ENCODE measurements at regions not wholly inside any gene's neighbourhood (a gene's known extent, or its start where the extent isn't known, plus 50 kb on each side); places are given as distances from the start of the nearest gene placed in this dataset.

DNA sequence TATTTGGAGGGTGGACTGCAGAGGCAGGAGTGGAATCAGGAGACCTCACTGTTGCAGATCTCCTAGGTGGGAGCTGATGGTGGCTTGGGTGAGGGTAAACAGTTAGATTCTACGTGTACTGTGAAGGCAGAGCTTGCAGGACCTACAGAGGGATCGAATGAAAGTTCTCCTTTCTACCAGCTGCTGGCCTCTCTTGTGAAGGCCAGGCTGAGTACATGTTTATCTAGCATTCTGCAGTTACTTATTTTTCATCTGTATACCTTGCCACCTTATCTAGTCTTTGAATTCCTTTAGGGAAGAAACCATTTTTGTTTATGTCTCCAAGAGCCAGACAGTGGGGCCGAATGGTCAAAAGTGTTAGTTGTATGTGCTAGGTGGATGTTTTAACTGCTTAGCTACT, 57.6 kb downstream of the PTTG1 start:
- Histone ChIP-seq H3K4me3 (no peak overlapping the region), H3K27ac (no peak overlapping the region), H3K4me1 (no peaks in the 10 kb centered on the region), H3K9me3 (no peaks in the 10 kb centered on the region), H3K27me3 (no peaks in the 10 kb centered on the region), H3K36me3 (no peaks in the 10 kb centered on the region)
- DNase-seq (ENCODE audit: extremely low spot score in 2 of 2): no peak
- TF ChIP-seq POLR2A (IDR thresholded peaks at IDR 0.05) (no peak), POLR2AphosphoS5 (IDR thresholded peaks at IDR 0.05; ENCODE audit: insufficient read depth in 1 of 2, low read depth in 1 of 2) (no peak)
- TF ChIP-seq, protein P1, sequence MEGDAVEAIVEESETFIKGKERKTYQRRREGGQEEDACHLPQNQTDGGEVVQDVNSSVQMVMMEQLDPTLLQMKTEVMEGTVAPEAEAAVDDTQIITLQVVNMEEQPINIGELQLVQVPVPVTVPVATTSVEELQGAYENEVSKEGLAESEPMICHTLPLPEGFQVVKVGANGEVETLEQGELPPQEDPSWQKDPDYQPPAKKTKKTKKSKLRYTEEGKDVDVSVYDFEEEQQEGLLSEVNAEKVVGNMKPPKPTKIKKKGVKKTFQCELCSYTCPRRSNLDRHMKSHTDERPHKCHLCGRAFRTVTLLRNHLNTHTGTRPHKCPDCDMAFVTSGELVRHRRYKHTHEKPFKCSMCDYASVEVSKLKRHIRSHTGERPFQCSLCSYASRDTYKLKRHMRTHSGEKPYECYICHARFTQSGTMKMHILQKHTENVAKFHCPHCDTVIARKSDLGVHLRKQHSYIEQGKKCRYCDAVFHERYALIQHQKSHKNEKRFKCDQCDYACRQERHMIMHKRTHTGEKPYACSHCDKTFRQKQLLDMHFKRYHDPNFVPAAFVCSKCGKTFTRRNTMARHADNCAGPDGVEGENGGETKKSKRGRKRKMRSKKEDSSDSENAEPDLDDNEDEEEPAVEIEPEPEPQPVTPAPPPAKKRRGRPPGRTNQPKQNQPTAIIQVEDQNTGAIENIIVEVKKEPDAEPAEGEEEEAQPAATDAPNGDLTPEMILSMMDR (IDR thresholded peaks at IDR 0.05): no peak
- intact Hi-C loops (cut with DNase I): no loop called here

DNA sequence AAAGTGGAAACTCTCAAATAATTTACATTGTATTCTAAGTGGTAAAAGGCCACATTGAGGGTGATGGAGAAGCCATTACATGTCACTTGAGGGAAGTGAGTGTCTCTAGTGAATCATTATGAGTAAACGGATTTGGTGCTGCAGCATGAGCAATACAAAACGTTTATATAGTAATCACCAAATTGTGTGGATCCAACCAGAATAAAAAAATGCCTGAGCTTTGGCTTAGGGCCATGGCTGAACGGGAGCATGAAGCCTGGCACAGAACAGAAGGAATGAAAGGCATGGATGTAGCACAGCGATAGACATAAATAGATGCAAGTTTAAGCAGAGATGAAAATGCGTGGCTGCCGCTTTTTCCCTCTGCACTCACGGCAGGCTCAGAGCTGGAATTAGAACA, 58.3 kb downstream of the PTTG1 start:
- Histone ChIP-seq H3K27me3 (no peaks in the 10 kb centered on the region), H3K27ac (no peak overlapping the region), H3K4me1 (no peaks in the 10 kb centered on the region), H3K4me3 (no peak overlapping the region), H3K36me3 (no peaks in the 10 kb centered on the region), H3K9me3 (no peaks in the 10 kb centered on the region)
- DNase-seq (ENCODE audit: extremely low spot score in 2 of 2): no peak
- intact Hi-C loops (cut with DNase I): no loop called here
- TF ChIP-seq, protein P1 (IDR thresholded peaks at IDR 0.05): no peak
- no peak for TF ChIP-seq POLR2A (IDR thresholded peaks at IDR 0.05)
- TF ChIP-seq POLR2AphosphoS5 (IDR thresholded peaks at IDR 0.05; ENCODE audit: insufficient read depth in 1 of 2, low read depth in 1 of 2): no peak

DNA sequence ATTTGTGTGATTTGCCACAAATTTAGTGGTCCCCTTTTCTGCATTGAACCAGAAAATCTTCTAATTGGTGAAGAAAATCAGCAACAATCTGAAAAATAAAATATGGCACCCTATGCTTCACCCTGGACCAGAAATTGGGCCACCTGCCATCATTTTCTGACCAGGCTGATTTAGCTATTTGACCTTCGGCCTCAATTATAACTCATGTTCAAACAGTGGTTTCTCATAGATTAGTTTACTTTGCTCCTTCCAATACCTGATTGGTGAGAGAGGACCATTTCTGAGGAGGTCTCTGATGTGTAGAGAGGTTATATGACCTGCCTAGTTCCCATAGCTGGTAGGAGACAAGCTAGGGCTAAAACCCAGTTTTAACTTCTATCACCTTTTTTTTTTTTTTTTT, 59.0 kb downstream of the PTTG1 start:
- Histone ChIP-seq H3K9me3 (no peaks in the 10 kb centered on the region), H3K27ac (no peak overlapping the region), H3K4me1 (no peaks in the 10 kb centered on the region), H3K27me3 (no peaks in the 10 kb centered on the region), H3K4me3 (no peak overlapping the region), H3K36me3 (no peaks in the 10 kb centered on the region)
- intact Hi-C loops (cut with DNase I): no loop called here
- no peak for DNase-seq (ENCODE audit: extremely low spot score in 2 of 2)
- TF ChIP-seq POLR2A (IDR thresholded peaks at IDR 0.05) (no peak), POLR2AphosphoS5 (IDR thresholded peaks at IDR 0.05; ENCODE audit: insufficient read depth in 1 of 2, low read depth in 1 of 2) (no peak)
- TF ChIP-seq, protein P1 (IDR thresholded peaks at IDR 0.05): no peak

DNA sequence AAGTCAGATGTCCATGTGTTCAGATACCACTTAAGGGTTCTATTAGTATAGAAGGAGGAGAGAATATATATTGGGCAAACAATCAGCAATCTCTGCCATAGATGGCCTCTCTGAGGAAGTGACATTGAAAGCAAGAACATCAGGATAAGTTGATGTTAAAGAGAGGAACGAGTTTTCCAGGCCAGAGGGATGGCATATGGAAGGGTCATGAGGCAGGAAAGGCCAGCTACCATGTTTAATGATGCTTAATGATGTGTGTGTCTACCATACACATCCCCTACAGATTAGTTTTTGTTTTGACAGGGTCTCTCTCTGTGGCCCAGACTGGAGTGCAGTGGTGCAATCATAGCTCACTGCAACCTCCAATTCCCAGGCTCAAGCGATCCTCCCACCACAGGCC, 63.0 kb downstream of the PTTG1 start:
- Histone ChIP-seq H3K36me3 (no peaks in the 10 kb centered on the region), H3K27ac (no peak overlapping the region), H3K4me3 (no peak overlapping the region), H3K27me3 (no peaks in the 10 kb centered on the region), H3K9me3 (no peaks in the 10 kb centered on the region), H3K4me1 (no peaks in the 10 kb centered on the region)
- DNase-seq (ENCODE audit: extremely low spot score in 2 of 2): no peak
- intact Hi-C loops (cut with DNase I): no loop called here
- TF ChIP-seq, protein P1 (IDR thresholded peaks at IDR 0.05): no peak
- TF ChIP-seq POLR2A (IDR thresholded peaks at IDR 0.05) (no peak), POLR2AphosphoS5 (IDR thresholded peaks at IDR 0.05; ENCODE audit: insufficient read depth in 1 of 2, low read depth in 1 of 2) (no peak)

DNA sequence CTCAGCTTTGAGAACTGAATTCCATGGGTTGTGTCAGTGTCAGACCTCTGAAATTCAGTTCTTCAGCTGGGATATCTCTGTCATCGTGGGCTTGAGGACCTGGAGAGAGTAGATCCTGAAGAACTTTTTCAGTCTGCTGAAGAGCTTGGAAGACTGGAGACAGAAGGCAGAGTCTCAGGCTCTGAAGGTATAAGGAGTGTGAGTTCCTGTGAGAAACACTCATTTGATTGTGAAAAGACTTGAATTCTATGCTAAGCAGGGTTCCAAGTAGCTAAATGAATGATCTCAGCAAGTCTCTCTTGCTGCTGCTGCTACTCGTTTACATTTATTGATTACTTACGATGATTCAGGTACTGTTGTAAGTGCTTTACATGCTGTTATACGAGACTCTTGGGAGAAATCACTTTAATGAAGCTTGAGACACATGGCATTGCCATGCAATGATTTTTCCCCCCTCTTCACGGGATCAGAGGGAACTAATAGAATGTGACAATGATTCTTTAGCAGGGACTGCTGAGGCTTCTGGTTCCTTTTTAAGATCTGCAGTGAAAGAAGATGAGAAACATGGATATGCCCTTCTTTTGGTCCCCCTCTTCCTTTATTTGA, 63.8 kb downstream of the PTTG1 start:
- intact Hi-C loops (cut with DNase I): no loop called here

More for the DNA sequence above, 63.8 kb downstream of the PTTG1 start:
- no peak for TF ChIP-seq POLR2AphosphoS5 (IDR thresholded peaks at IDR 0.05; ENCODE audit: insufficient read depth in 1 of 2, low read depth in 1 of 2)
- TF ChIP-seq, protein P1 (IDR thresholded peaks at IDR 0.05): no peak
- TF ChIP-seq POLR2A (IDR thresholded peaks at IDR 0.05): no peak
- no peaks in the 10 kb centered on the region for H3K9me3 ChIP-seq
- no peak for DNase-seq (ENCODE audit: extremely low spot score in 2 of 2)
- H3K36me3 ChIP-seq: no peaks in the 10 kb centered on the region
- H3K4me3 ChIP-seq: no peak overlapping the region
- H3K4me1 ChIP-seq: no peaks in the 10 kb centered on the region
- H3K27me3 ChIP-seq: no peaks in the 10 kb centered on the region
- H3K27ac ChIP-seq: no peak overlapping the region
